Endothelial cell of umbilical vein (primary cell): ENCODE measurements at regions not wholly inside any gene's neighbourhood (a gene's known extent, or its start where the extent isn't known, plus 50 kb on each side); places are given as distances from the start of the nearest gene placed in this dataset.
"Not testable (repeated sequence)": the region's sequence is repeated elsewhere in the genome, so short reads cannot be mapped to it uniquely, and the experiment has no call there.

ENCODE experiments used
- BruUV-seq: library from RNA; stranded (reverse); fragments of 400-500 nt; replicated peaks from 2 replicates; lab custom pipeline; 2021; lab: Mats Ljungman, UMichigan
- CTCF ChIA-PET: fragments of 300-600, 350-600 bp; sonication (Branson Sonifier 250); formaldehyde crosslinking; loops from one replicate; lab custom pipeline; 2021; ENCODE audit warnings: antibody characterized with exemption, inconsistent platforms; lab: Charles Lee
- POLR2A ChIA-PET: fragments of 300-600, 350-600 bp; sonication (Branson Sonifier 250); formaldehyde crosslinking; loops from one replicate; lab custom pipeline; 2021; ENCODE audit warnings: antibody characterized with exemption, inconsistent platforms; lab: Charles Lee
- DNase-seq: peaks from one replicate; pipeline ENCODE4 v3.0.0-alpha.2; 2011; ENCODE audit warnings: low read depth, low spot score
- FAIRE-seq: peaks from 2 replicates; lab custom pipeline; 2011; peaks lifted over from hg19 to GRCh38; lab: Jason Lieb, UNC
- H2AFZ ChIP-seq: 2 replicates; pipeline ENCODE4 v1.6.0; 2012; ENCODE audit warnings: low read depth, low read length, control low read depth, inconsistent platforms
- H3K27ac ChIP-seq: 2 replicates; pipeline ENCODE4 v1.5.1; 2011; ENCODE audit warnings: low read depth, mild to moderate bottlenecking, control low read depth, low read length, moderate library complexity; ENCODE audit not compliant: insufficient read depth
- H3K27me3 ChIP-seq, 2 experiments: 2 replicates each; pipeline versions ENCODE4 v1.6.0 to v1.6.1; 2011; ENCODE audit warnings: low read length in 2 of 2, mixed read lengths in 1 of 2; ENCODE audit not compliant: control insufficient read depth in 2 of 2, insufficient read depth in 2 of 2
- H3K36me3 ChIP-seq, 2 experiments: 2 replicates in 1 of 2; 3 replicates in 1 of 2; pipeline ENCODE4 v1.5.1; 2011; ENCODE audit warnings: low read length in 2 of 2, mild to moderate bottlenecking in 1 of 2, moderate library complexity in 1 of 2; ENCODE audit not compliant: control insufficient read depth in 2 of 2, insufficient read depth in 2 of 2; ENCODE audit errors: extremely low read depth in 1 of 2
- H3K4me1 ChIP-seq: 3 replicates; pipeline ENCODE4 v1.5.1; 2011; ENCODE audit warnings: mild to moderate bottlenecking, low read length; ENCODE audit not compliant: control insufficient read depth, insufficient read depth; ENCODE audit errors: extremely low read depth
- H3K4me2 ChIP-seq: 2 replicates; pipeline ENCODE4 v1.6.1; 2011; ENCODE audit warnings: low read length, control low read depth, mixed read lengths; ENCODE audit not compliant: insufficient read depth
- H3K4me3 ChIP-seq, 3 experiments: fragments of 200-600 bp in 1 of 3; sonication (generic), shearing (Covaris generic) in 1 of 3; replicated peaks in 1 of 3; 2 replicates each; pipeline ENCODE4 v1.5.1; 2011 to 2016; ENCODE audit warnings: control low read depth in 3 of 3, low read length in 3 of 3, mild to moderate bottlenecking in 2 of 3, inconsistent platforms in 1 of 3, low read depth in 1 of 3, moderate library complexity in 1 of 3; ENCODE audit not compliant: insufficient read depth in 1 of 3
- H3K79me2 ChIP-seq: 2 replicates; pipeline ENCODE4 v1.6.0; 2012; ENCODE audit warnings: low read length, inconsistent platforms; ENCODE audit not compliant: control insufficient read depth, insufficient read depth
- H3K9ac ChIP-seq: replicated peaks from 2 replicates; pipeline ENCODE3; 2011; ENCODE audit warnings: low read length, control low read depth; ENCODE audit not compliant: insufficient read depth; ENCODE audit errors: extremely low read depth
- H3K9me1 ChIP-seq: replicated peaks from 3 replicates; pipeline ENCODE4 v1.6.0; 2011; ENCODE audit warnings: mild to moderate bottlenecking, low read length; ENCODE audit not compliant: control insufficient read depth, insufficient read depth; ENCODE audit errors: extremely low read depth
- H3K9me3 ChIP-seq: replicated peaks from 2 replicates; pipeline ENCODE4 v1.5.1; 2012; ENCODE audit warnings: low read length, inconsistent platforms; ENCODE audit not compliant: control insufficient read depth, insufficient read depth
- H4K20me1 ChIP-seq: replicated peaks from 2 replicates; pipeline ENCODE3; 2011; ENCODE audit warnings: mild to moderate bottlenecking, low read length; ENCODE audit not compliant: control insufficient read depth, insufficient read depth; ENCODE audit errors: extremely low read depth
- EZH2 ChIP-seq: IDR thresholded peaks from 2 replicates; pipeline ENCODE4 v1.6.1; 2012; ENCODE audit warnings: borderline replicate concordance, low read depth, mild to moderate bottlenecking, moderate library complexity, low read length, inconsistent platforms; ENCODE audit not compliant: severe bottlenecking
- FOS ChIP-seq: IDR thresholded peaks from 2 replicates; pipeline ENCODE4 v1.6.1; 2011; ENCODE audit warnings: mild to moderate bottlenecking, low read length, moderate library complexity, borderline replicate concordance; ENCODE audit not compliant: insufficient read depth
- GATA2 ChIP-seq: IDR thresholded peaks from 2 replicates; pipeline ENCODE4 v1.7.0; 2011; ENCODE audit warnings: low read depth, mild to moderate bottlenecking, moderate library complexity, mixed read lengths, low read length; ENCODE audit not compliant: insufficient read length, insufficient read depth
- JUN ChIP-seq: IDR thresholded peaks from 2 replicates; pipeline ENCODE4 v1.6.1; 2011; ENCODE audit warnings: borderline replicate concordance, low read depth; ENCODE audit not compliant: insufficient read length, insufficient read depth
- MAX ChIP-seq: IDR thresholded peaks from 2 replicates; pipeline ENCODE4 v1.6.1; 2011; ENCODE audit not compliant: insufficient read depth, insufficient read length
- MYC ChIP-seq: IDR thresholded peaks from one replicate; pipeline ENCODE4 v1.6.1; 2011; ENCODE audit warnings: mild to moderate bottlenecking, low read depth, low read length
- POLR2A ChIP-seq: IDR thresholded peaks from 2 replicates; pipeline ENCODE4 v1.6.1; 2012; ENCODE audit warnings: low read depth, mild to moderate bottlenecking, control low read depth, low read length
- POLR2AphosphoS5 ChIP-seq: IDR thresholded peaks from 2 replicates; pipeline ENCODE4 v1.6.1; 2012; ENCODE audit warnings: low read depth, mild to moderate bottlenecking, control low read depth, low read length, moderate library complexity; ENCODE audit not compliant: insufficient read depth
- dilution Hi-C: fragments of 300-500 bp; cut with MboI; formaldehyde crosslinking; loops from one replicate; pipeline ENCODE4 v1.15.0; 2019; ENCODE audit warnings: low sequenced_read_pairs; ENCODE audit not compliant: extremely low pct_ligation_motif_present
- intact Hi-C: fragments of 100-400 bp; cut with micrococcal nuclease; formaldehyde crosslinking; loops from one replicate; pipeline ENCODE4 v1.10.0; 2022
- TF ChIP-seq, protein P1 (sequence below), 2 donors: IDR thresholded peaks; 1 replicate in 1 of 2; 2 replicates in 1 of 2; pipeline ENCODE4 v1.5.1; 2011; ENCODE audit warnings: low read length in 2 of 2, mild to moderate bottlenecking in 2 of 2, moderate library complexity in 2 of 2, control low read depth in 1 of 2, inconsistent platforms in 1 of 2, low read depth in 1 of 2; ENCODE audit not compliant: insufficient read depth in 1 of 2; ENCODE audit errors: extremely low read depth in 1 of 2

DNA sequence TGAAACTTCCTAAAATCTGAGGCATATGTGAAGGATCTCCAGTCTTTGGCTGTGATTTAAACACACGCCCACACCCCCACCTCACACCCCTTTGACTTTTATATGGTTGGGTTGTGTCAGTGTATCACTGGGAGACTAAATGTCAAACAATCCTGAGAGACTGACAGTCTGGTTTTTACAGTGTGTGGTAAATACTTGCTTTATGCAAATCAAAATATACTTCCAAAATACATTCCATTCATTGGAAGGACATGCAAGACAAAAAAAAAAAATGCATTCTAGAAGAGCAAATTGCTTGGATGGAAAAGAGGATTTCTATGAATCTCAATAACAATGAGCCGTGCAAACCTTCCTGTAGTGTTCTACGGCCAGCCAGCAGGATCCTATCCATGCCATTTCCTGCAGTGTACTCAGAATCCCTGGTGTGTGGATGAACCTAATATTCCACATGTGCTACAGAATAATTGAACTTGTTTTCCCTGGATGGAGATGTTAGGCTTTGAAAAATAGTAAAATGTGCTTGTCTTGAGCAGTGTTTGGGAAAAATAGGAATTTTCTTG is 602.1 kb upstream of the GOT2 start:
- Histone ChIP-seq H2AFZ (no peak overlapping the region), H3K4me1 (no peaks in the 10 kb centered on the region), H4K20me1 (no peaks in the 10 kb centered on the region), H3K27ac (no peak overlapping the region), H3K9me3 (no peaks in the 10 kb centered on the region), H3K79me2 (no peaks in the 10 kb centered on the region), H3K4me2 (no peak overlapping the region), H3K27me3 (no peaks in the 10 kb centered on the region), H3K9ac (no peak overlapping the region), H3K9me1 (no peaks in the 10 kb centered on the region), H3K36me3 (no peaks in the 10 kb centered on the region), H3K4me3 (no peak overlapping the region)
- FAIRE-seq (no peak), DNase-seq (no peak)
- ChIA-PET CTCF (no interaction called here), POLR2A (no interaction called here)
- TF ChIP-seq GATA2 (no peak), POLR2AphosphoS5 (no peak), POLR2A (no peak), MYC (no peak), JUN (no peak), EZH2 (no peak), FOS (no peak), MAX (no peak)
- TF ChIP-seq, protein P1, sequence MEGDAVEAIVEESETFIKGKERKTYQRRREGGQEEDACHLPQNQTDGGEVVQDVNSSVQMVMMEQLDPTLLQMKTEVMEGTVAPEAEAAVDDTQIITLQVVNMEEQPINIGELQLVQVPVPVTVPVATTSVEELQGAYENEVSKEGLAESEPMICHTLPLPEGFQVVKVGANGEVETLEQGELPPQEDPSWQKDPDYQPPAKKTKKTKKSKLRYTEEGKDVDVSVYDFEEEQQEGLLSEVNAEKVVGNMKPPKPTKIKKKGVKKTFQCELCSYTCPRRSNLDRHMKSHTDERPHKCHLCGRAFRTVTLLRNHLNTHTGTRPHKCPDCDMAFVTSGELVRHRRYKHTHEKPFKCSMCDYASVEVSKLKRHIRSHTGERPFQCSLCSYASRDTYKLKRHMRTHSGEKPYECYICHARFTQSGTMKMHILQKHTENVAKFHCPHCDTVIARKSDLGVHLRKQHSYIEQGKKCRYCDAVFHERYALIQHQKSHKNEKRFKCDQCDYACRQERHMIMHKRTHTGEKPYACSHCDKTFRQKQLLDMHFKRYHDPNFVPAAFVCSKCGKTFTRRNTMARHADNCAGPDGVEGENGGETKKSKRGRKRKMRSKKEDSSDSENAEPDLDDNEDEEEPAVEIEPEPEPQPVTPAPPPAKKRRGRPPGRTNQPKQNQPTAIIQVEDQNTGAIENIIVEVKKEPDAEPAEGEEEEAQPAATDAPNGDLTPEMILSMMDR (IDR thresholded peaks at IDR 0.05; ENCODE audit: extremely low read depth in 1 of 2, insufficient read depth in 1 of 2, low read depth in 1 of 2, low read length in 2 of 2): no peak
- no TSS peak for BruUV-seq
- intact Hi-C loops (no loop called here), dilution Hi-C loops (no loop called here)

- POLR2A ChIA-PET, FAIRE-seq, H3K9ac ChIP-seq, H3K4me3 ChIP-seq, H3K36me3 ChIP-seq, H4K20me1 ChIP-seq, H3K79me2 ChIP-seq, H3K27me3 ChIP-seq, CTCF ChIA-PET, intact Hi-C loops, H3K9me1 ChIP-seq, H3K27ac ChIP-seq, H2AFZ ChIP-seq, H3K4me2 ChIP-seq, dilution Hi-C loops, DNase-seq, H3K4me1 ChIP-seq, H3K9me3 ChIP-seq, BruUV-seq: not testable (repeated sequence)
These were observed 597.6 kb upstream of the GOT2 start for GRCh38 chr16:59331708-59332107.
